Lung (tissue), 11 donors: ENCODE measurements at regions not wholly inside any gene's neighbourhood (a gene's known extent, or its start where the extent isn't known, plus 50 kb on each side); places are given as distances from the start of the nearest gene placed in this dataset.

Source experiments
- ATAC-seq: fragments of 200-7000 bp; cut with Tn5 transposase; one replicate; pipeline ENCODE4 v1.9.1; 2020; ENCODE audit warnings: moderate number of reproducible peaks; ENCODE audit not compliant: insufficient read depth, low FRiP score
- DNase-seq, 3 donors: peaks; one replicate each; pipeline ENCODE4 v3.0.0-alpha.2; 2013 to 2017
- H3K27ac ChIP-seq, 2 donors: one replicate each; pipeline ENCODE4 v1.5.1; 2013; ENCODE audit warnings: mild to moderate bottlenecking in 2 of 2, moderate library complexity in 2 of 2, control low read depth in 1 of 2, inconsistent platforms in 1 of 2, low read depth in 1 of 2, low read length in 1 of 2
- H3K27me3 ChIP-seq, 3 donors: one replicate each; pipeline ENCODE4 v1.5.1; 2013; ENCODE audit warnings: low read length in 2 of 3; ENCODE audit not compliant: control insufficient read depth in 3 of 3, insufficient read depth in 3 of 3
- H3K36me3 ChIP-seq, 4 donors: one replicate each; pipeline ENCODE4 v1.5.1; 2013; ENCODE audit warnings: low read length in 4 of 4, mild to moderate bottlenecking in 1 of 4, moderate library complexity in 1 of 4; ENCODE audit not compliant: control insufficient read depth in 4 of 4, insufficient read depth in 4 of 4
- H3K4me1 ChIP-seq, 5 donors: one replicate each; pipeline ENCODE4 v1.5.1; 2013; ENCODE audit warnings: low read length in 5 of 5, mild to moderate bottlenecking in 2 of 5, moderate library complexity in 1 of 5; ENCODE audit not compliant: control insufficient read depth in 5 of 5, insufficient read depth in 5 of 5
- H3K4me3 ChIP-seq: one replicate; pipeline ENCODE4 v1.5.1; 2013; ENCODE audit warnings: mild to moderate bottlenecking, control low read depth, moderate library complexity
- H3K9ac ChIP-seq, 2 donors: one replicate each; pipeline ENCODE4 v1.5.1; 2013; ENCODE audit warnings: low read length in 2 of 2, control low read depth in 1 of 2; ENCODE audit not compliant: insufficient read depth in 1 of 2
- H3K9me3 ChIP-seq, 4 donors: one replicate each; pipeline ENCODE4 v1.5.1; 2013; ENCODE audit warnings: low read length in 3 of 4, mild to moderate bottlenecking in 1 of 4, moderate library complexity in 1 of 4; ENCODE audit not compliant: control insufficient read depth in 4 of 4, insufficient read depth in 3 of 4
- WGBS, 2 donors: extraction: QIAGEN DNeasy Blood & Tissue Kit; methylation state at CpG; one replicate each; pipeline ENCODE4 v1.1.7; 2013; 5-methylcytosine and 5-hydroxymethylcytosine counted together
- TF ChIP-seq, protein P1 (sequence below): IDR thresholded peaks from 2 replicates; pipeline ENCODE4 v1.5.1; 2012; ENCODE audit warnings: mild to moderate bottlenecking; ENCODE audit errors: control extremely low read depth, extremely low read depth
- donor health status: control.
- donor health status: control.
- donor health status: Bipolar disorder and iron deficiency.
- donor health status: healthy.
- donor health status: DM: yes; HTN: yes; CAD: no.

DNA sequence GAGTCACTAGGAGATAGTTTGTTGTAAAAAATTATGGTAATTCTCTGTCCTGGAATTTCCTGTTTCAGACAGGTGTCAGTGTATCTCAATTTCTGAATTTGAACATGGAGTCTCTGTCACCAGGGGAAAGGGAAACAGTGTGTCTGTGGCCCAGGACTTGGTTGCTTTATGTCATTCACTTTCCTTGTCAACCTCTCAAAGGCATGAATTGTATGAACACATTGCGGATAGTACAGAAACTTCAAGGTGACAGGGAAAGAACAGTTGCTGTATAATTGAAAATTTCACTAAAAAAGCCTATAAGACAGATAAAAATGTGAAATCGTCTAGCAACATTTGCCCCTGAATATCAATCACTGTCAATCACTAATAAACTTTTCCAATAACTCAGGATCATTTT lies 175.0 kb upstream of the DPH6 start:
- H3K27me3 ChIP-seq: no peaks in the 10 kb centered on the region
- H3K4me1 ChIP-seq: no peaks in the 10 kb centered on the region
- no peak overlapping the region for H3K4me3 ChIP-seq
- WGBS, 2 donors: 90 to 94% methylated on average over 2 of the region's 2 CpGs
- H3K9ac ChIP-seq: no peak overlapping the region
- DNase-seq: no peak
- no peaks in the 10 kb centered on the region for H3K9me3 ChIP-seq
- TF ChIP-seq, protein P1, sequence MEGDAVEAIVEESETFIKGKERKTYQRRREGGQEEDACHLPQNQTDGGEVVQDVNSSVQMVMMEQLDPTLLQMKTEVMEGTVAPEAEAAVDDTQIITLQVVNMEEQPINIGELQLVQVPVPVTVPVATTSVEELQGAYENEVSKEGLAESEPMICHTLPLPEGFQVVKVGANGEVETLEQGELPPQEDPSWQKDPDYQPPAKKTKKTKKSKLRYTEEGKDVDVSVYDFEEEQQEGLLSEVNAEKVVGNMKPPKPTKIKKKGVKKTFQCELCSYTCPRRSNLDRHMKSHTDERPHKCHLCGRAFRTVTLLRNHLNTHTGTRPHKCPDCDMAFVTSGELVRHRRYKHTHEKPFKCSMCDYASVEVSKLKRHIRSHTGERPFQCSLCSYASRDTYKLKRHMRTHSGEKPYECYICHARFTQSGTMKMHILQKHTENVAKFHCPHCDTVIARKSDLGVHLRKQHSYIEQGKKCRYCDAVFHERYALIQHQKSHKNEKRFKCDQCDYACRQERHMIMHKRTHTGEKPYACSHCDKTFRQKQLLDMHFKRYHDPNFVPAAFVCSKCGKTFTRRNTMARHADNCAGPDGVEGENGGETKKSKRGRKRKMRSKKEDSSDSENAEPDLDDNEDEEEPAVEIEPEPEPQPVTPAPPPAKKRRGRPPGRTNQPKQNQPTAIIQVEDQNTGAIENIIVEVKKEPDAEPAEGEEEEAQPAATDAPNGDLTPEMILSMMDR: no peak
- H3K36me3 ChIP-seq: no peaks in the 10 kb centered on the region
- no peak overlapping the region for H3K27ac ChIP-seq
- no peak for ATAC-seq

DNA sequence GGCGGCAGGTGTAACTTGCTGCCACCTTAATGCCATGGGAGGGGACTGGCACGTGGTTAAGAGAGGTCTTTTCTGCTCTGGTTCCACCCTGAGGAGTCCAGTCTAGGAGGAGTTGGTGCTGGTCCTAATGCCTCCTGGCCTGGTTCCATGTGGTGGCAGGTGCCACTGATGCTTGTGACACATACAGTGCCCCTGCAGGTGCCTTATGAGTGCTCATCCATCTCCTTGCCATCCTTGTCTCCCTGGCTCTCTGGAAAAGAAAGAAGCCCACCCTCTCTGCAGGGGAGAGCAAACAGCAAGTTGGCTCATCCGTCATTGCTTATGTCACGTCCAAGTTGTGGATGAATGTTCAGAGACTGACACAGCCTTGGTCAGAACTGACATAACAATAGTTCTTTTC lies 175.8 kb upstream of the DPH6 start:
- H3K4me1 ChIP-seq: no peaks in the 10 kb centered on the region
- H3K36me3 ChIP-seq: no peaks in the 10 kb centered on the region
- H3K9me3 ChIP-seq: no peaks in the 10 kb centered on the region
- no peak for DNase-seq
- H3K27ac ChIP-seq: no peak overlapping the region
- TF ChIP-seq, protein P1: no peak
- H3K27me3 ChIP-seq: no peaks in the 10 kb centered on the region
- H3K4me3 ChIP-seq: no peak overlapping the region
- no peak overlapping the region for H3K9ac ChIP-seq
- no peak for ATAC-seq
- 82 to 84% methylated on average over 4 of the region's 4 CpGs for WGBS, 2 donors

DNA sequence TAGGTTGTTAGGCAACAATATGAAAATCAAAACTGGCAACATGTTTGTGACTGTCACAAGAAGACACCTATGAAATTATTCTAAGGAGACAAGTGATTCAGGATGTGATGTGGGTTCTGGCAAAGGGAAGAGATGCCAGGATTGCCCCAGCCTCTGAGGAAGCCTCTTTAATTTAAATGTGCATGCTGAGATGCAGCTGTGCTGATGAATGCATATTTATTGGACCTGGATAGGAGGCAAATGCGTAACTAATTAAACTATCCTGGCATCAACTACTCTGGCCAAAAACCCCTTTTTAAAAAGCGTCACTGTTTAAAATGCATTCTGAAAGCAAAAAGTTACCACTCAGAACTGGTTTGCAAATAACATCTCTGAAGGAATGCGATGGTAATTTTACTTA lies 176.5 kb upstream of the DPH6 start:
- ATAC-seq (no peak), DNase-seq (no peak)
- Histone ChIP-seq H3K4me3 (no peak overlapping the region), H3K4me1 (no peaks in the 10 kb centered on the region), H3K9ac (no peak overlapping the region), H3K27me3 (no peaks in the 10 kb centered on the region), H3K9me3 (no peaks in the 10 kb centered on the region), H3K27ac (no peak overlapping the region), H3K36me3 (no peaks in the 10 kb centered on the region)
- TF ChIP-seq, protein P1: no peak
- WGBS, 2 donors: 88 to 92% methylated on average over 3 of the region's 3 CpGs

DNA sequence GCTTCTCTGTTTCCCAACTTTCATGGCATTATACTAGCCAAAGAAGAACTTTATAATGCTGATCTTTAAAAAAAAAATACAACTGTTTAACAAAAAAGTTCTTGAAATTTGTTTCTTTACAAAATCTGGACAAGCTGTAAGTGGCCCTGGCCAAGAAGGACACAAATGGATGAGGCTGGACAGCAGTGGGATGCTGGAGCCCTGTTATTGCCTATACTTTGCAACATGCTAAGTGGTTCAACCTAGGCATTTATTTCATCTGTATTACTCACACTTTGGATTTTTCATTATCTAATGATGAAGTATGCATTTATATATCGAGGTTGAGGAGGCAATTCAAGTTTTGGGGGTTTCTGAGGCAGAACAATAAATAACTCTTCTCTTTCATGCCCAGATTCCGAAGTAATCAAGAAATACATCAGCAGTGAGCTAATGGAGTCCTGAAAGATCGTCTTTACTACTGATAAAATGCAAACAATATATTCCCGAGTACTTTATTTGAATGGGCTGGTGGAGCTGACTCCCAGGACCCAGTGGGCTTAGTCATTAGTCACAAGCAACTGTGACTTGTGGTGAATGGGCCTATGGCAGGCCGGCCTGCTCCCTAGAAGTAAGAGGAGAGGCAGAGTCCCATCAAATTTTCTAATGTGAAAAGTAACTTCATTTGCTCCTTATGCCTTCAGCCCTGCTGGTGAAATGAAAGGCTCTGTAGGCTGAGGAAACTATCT lies 177.3 kb upstream of the DPH6 start:
- Histone ChIP-seq H3K9me3 (no peaks in the 10 kb centered on the region), H3K4me3 (no peak overlapping the region), H3K4me1 (peaks cover 0 to 5% (median 0%) of the 10 kb centered on the region in 5 donors), H3K36me3 (no peaks in the 10 kb centered on the region), H3K27ac (no peak overlapping the region), H3K27me3 (no peaks in the 10 kb centered on the region), H3K9ac (no peak overlapping the region)
- ATAC-seq (no peak), DNase-seq (no peak)
- 35 to 66% methylated on average over 5 of the region's 5 CpGs for whole genome bisulfite sequencing, 2 donors
- TF ChIP-seq, protein P1: no peak
